ENCODE measurements at regions not wholly inside any gene's neighbourhood (a gene's known extent, or its start where the extent isn't known, plus 50 kb on each side); places are given as distances from the start of the nearest gene placed in this dataset.

GRCh38 chr2:136251197-136251884 is 133.4 kb upstream of the CXCR4 start:
- DNase-seq: no peak
- TF ChIP-seq CTCF (IDR thresholded peaks at IDR 0.05; ENCODE audit: partially characterized antibody, unreplicated experiment): no peak
- Mint-ChIP-seq H3K36me3 (ENCODE audit: unreplicated experiment) (no peaks in the 10 kb centered on the region), H3K27ac (ENCODE audit: unreplicated experiment) (no peak overlapping the region), H3K4me1 (ENCODE audit: low read depth, unreplicated experiment) (peaks cover 34% of the 10 kb centered on the region), H3K27me3 (ENCODE audit: unreplicated experiment) (peaks cover 8% of the 10 kb centered on the region), H3K4me3 (ENCODE audit: unreplicated experiment) (no peak overlapping the region), H3K9me3 (ENCODE audit: unreplicated experiment) (peaks cover 24% of the 10 kb centered on the region)

GRCh38 chr2:136250131-136250530 is 132.2 kb upstream of the CXCR4 start:
- peak overlapping the region; percentile 18 for H3K27ac Mint-ChIP-seq (ENCODE audit: unreplicated experiment)
- no peak for TF ChIP-seq CTCF (IDR thresholded peaks at IDR 0.05; ENCODE audit: partially characterized antibody, unreplicated experiment)
- peaks cover 10% of the 10 kb centered on the region for H3K27me3 Mint-ChIP-seq (ENCODE audit: unreplicated experiment)
- peaks cover 40% of the 10 kb centered on the region for H3K4me1 Mint-ChIP-seq (ENCODE audit: low read depth, unreplicated experiment)
- DNase-seq: no peak
- H3K36me3 Mint-ChIP-seq (ENCODE audit: unreplicated experiment): no peaks in the 10 kb centered on the region
- no peak overlapping the region for H3K4me3 Mint-ChIP-seq (ENCODE audit: unreplicated experiment)
- H3K9me3 Mint-ChIP-seq (ENCODE audit: unreplicated experiment): peaks cover 22% of the 10 kb centered on the region

GRCh38 chr2:136248907-136249306 is 131.0 kb upstream of the CXCR4 start:
- Mint-ChIP-seq H3K9me3 (ENCODE audit: unreplicated experiment) (peaks cover 22% of the 10 kb centered on the region), H3K4me1 (ENCODE audit: low read depth, unreplicated experiment) (peaks cover 47% of the 10 kb centered on the region), H3K27ac (ENCODE audit: unreplicated experiment) (peak overlapping the region; percentile 97), H3K36me3 (ENCODE audit: unreplicated experiment) (no peaks in the 10 kb centered on the region), H3K27me3 (ENCODE audit: unreplicated experiment) (peaks cover 12% of the 10 kb centered on the region), H3K4me3 (ENCODE audit: unreplicated experiment) (peak overlapping the region; percentile 65)
- no peak for DNase-seq
- TF ChIP-seq CTCF (IDR thresholded peaks at IDR 0.05; ENCODE audit: partially characterized antibody, unreplicated experiment): no peak

GRCh38 chr2:136248242-136248641 is 130.3 kb upstream of the CXCR4 start:
- H3K9me3 Mint-ChIP-seq (ENCODE audit: unreplicated experiment): peaks cover 24% of the 10 kb centered on the region
- no peak for TF ChIP-seq CTCF (IDR thresholded peaks at IDR 0.05; ENCODE audit: partially characterized antibody, unreplicated experiment)
- H3K27ac Mint-ChIP-seq (ENCODE audit: unreplicated experiment): peak overlapping the region; percentile 97
- peak overlapping the region; percentile 65 for H3K4me3 Mint-ChIP-seq (ENCODE audit: unreplicated experiment)
- peaks cover 50% of the 10 kb centered on the region for H3K4me1 Mint-ChIP-seq (ENCODE audit: low read depth, unreplicated experiment)
- DNase-seq: no peak
- H3K27me3 Mint-ChIP-seq (ENCODE audit: unreplicated experiment): peaks cover 12% of the 10 kb centered on the region
- H3K36me3 Mint-ChIP-seq (ENCODE audit: unreplicated experiment): no peaks in the 10 kb centered on the region

GRCh38 chr2:136247204-136247950 is 129.4 kb upstream of the CXCR4 start:
- no peak for TF ChIP-seq CTCF (IDR thresholded peaks at IDR 0.05; ENCODE audit: partially characterized antibody, unreplicated experiment)
- Mint-ChIP-seq H3K4me1 (ENCODE audit: low read depth, unreplicated experiment) (peaks cover 49% of the 10 kb centered on the region), H3K27me3 (ENCODE audit: unreplicated experiment) (peaks cover 13% of the 10 kb centered on the region), H3K9me3 (ENCODE audit: unreplicated experiment) (peaks cover 26% of the 10 kb centered on the region), H3K4me3 (ENCODE audit: unreplicated experiment) (peak overlapping the region; percentile 72), H3K27ac (ENCODE audit: unreplicated experiment) (peak overlapping the region; percentile 97), H3K36me3 (ENCODE audit: unreplicated experiment) (no peaks in the 10 kb centered on the region)
- DNase-seq: peak; percentile 43
